Subcutaneous abdominal adipose tissue (tissue), 5 donors: ENCODE measurements at regions not wholly inside any gene's neighbourhood (a gene's known extent, or its start where the extent isn't known, plus 50 kb on each side); places are given as distances from the start of the nearest gene placed in this dataset.

Experiments
- H3K27ac ChIP-seq: one replicate; pipeline ENCODE4 v1.7.0; 2013; ENCODE audit warnings: low read depth, mild to moderate bottlenecking, inconsistent platforms, low read length, moderate library complexity
- H3K27me3 ChIP-seq, 5 donors: one replicate each; pipeline ENCODE4 v1.7.0; 2013; ENCODE audit warnings: low read length in 5 of 5, inconsistent platforms in 1 of 5; ENCODE audit not compliant: control insufficient read depth in 5 of 5, insufficient read depth in 4 of 5
- H3K36me3 ChIP-seq, 5 donors: one replicate each; pipeline ENCODE4 v1.7.0; 2013; ENCODE audit warnings: low read length in 5 of 5; ENCODE audit not compliant: control insufficient read depth in 5 of 5, insufficient read depth in 5 of 5
- H3K4me1 ChIP-seq, 5 donors: one replicate each; pipeline ENCODE4 v1.7.0; 2013; ENCODE audit warnings: low read length in 5 of 5, mild to moderate bottlenecking in 3 of 5, moderate library complexity in 1 of 5; ENCODE audit not compliant: control insufficient read depth in 5 of 5, insufficient read depth in 5 of 5
- H3K4me3 ChIP-seq, 5 donors: one replicate each; pipeline ENCODE4 v1.7.0; 2013; ENCODE audit warnings: low read length in 5 of 5, low read depth in 1 of 5
- H3K9ac ChIP-seq, 5 donors: one replicate each; pipeline ENCODE4 v1.7.0; 2013; ENCODE audit warnings: low read length in 5 of 5, mild to moderate bottlenecking in 4 of 5, moderate library complexity in 3 of 5
- H3K9me3 ChIP-seq, 5 donors: one replicate each; pipeline ENCODE4 v1.7.0; 2013; ENCODE audit warnings: low read length in 5 of 5; ENCODE audit not compliant: control insufficient read depth in 5 of 5
- donor health status: healthy.
- donor health status: healthy.
- donor health status: healthy.
- donor health status: healthy.
- donor health status: healthy.

- no peaks in the 10 kb centered on the region for H3K4me1 ChIP-seq
- peaks cover 0 to 6% (median 0%) of the 10 kb centered on the region in 5 donors for H3K27me3 ChIP-seq
- no peaks in the 10 kb centered on the region for H3K9me3 ChIP-seq
- no peak overlapping the region for H3K27ac ChIP-seq
- H3K36me3 ChIP-seq: no peaks in the 10 kb centered on the region
- no peak overlapping the region for H3K9ac ChIP-seq
- no peak overlapping the region for H3K4me3 ChIP-seq
These were observed 458.8 kb upstream of the MEX3C start for GRCh38 chr18:51656249-51656648.

GRCh38 chr18:51658436-51658835, 461.0 kb upstream of the MEX3C start:
- Histone ChIP-seq H3K4me1 (no peaks in the 10 kb centered on the region), H3K9me3 (no peaks in the 10 kb centered on the region), H3K4me3 (no peak overlapping the region), H3K27ac (no peak overlapping the region), H3K36me3 (no peaks in the 10 kb centered on the region), H3K27me3 (peaks cover 0 to 6% (median 0%) of the 10 kb centered on the region in 5 donors), H3K9ac (no peak overlapping the region)

- no peak overlapping the region for H3K9ac ChIP-seq
- H3K27me3 ChIP-seq: peaks cover 0 to 5% (median 0%) of the 10 kb centered on the region in 5 donors
- H3K36me3 ChIP-seq: no peaks in the 10 kb centered on the region
- no peak overlapping the region for H3K4me3 ChIP-seq
- H3K9me3 ChIP-seq: no peaks in the 10 kb centered on the region
- no peak overlapping the region for H3K27ac ChIP-seq
- no peaks in the 10 kb centered on the region for H3K4me1 ChIP-seq
These were observed 462.3 kb upstream of the MEX3C start for GRCh38 chr18:51659781-51660180.

DNA sequence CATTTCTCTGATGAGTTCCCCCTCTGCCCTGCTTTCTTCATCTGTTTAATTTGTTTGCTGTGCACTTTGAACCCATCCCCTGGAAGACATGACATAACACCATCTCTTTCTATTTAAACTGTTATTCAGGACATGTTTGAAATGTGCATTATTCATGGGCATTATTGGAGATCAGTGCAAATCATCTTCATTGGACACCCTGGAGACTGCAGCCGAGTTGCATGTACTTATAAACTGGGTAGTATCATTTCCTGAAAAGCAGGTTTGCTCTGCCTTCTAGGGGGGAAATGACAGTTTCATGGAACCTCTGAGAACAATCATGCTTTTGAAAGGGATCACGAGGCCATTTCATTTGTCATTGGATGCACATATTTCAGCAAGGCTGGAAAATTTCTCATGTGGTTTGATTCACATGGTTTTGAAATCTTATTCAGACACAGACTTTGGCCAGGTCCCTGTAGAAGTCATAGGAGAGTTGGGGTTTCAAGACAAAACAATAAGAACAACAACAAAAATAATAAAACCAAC, 462.8 kb upstream of the MEX3C start:
- Histone ChIP-seq H3K36me3 (no peaks in the 10 kb centered on the region), H3K9ac (no peak overlapping the region), H3K9me3 (no peaks in the 10 kb centered on the region), H3K4me1 (peaks cover 0 to 3% (median 0%) of the 10 kb centered on the region in 5 donors), H3K27me3 (peaks cover 0 to 3% (median 0%) of the 10 kb centered on the region in 5 donors), H3K4me3 (no peak overlapping the region), H3K27ac (no peak overlapping the region)

- Histone ChIP-seq H3K4me1 (peaks cover 0 to 5% (median 0%) of the 10 kb centered on the region in 5 donors), H3K9ac (no peak overlapping the region), H3K9me3 (no peaks in the 10 kb centered on the region), H3K27ac (no peak overlapping the region), H3K27me3 (peaks cover 0 to 16% (median 7%) of the 10 kb centered on the region in 5 donors), H3K36me3 (no peaks in the 10 kb centered on the region), H3K4me3 (no peak overlapping the region)
These were observed 466.8 kb upstream of the MEX3C start for GRCh38 chr18:51664236-51664635.

DNA sequence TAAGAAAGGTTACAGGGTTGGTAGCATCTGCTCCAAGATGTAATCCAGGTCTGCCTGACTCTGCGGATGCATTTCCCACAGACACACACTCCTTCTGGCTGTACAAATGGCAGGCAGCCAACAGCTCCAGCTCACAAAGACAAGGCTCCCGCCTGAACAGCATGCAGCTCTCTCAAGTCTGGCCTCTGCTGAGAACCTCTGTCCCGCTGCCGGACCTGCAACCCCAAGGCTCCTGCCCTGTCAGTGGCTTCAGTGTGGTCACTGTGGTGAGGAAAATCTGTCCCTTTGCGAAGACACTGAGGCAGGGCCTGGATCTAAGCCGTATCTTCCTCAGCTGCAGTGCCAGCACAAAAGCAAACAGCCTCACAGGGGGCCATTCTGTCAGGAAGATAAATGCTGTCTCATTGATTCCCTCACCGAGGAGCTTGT, 469.3 kb upstream of the MEX3C start:
- Histone ChIP-seq H3K9me3 (no peaks in the 10 kb centered on the region), H3K4me1 (peaks cover 0 to 5% (median 0%) of the 10 kb centered on the region in 5 donors), H3K36me3 (no peaks in the 10 kb centered on the region), H3K9ac (no peak overlapping the region), H3K4me3 (no peak overlapping the region), H3K27ac (no peak overlapping the region), H3K27me3 (peaks cover 0 to 16% (median 7%) of the 10 kb centered on the region in 5 donors)

GRCh38 chr18:51668101-51668500, 470.6 kb upstream of the MEX3C start:
- Histone ChIP-seq H3K36me3 (no peaks in the 10 kb centered on the region), H3K4me1 (peaks cover 0 to 5% (median 0%) of the 10 kb centered on the region in 5 donors), H3K9ac (no peak overlapping the region), H3K4me3 (no peak overlapping the region), H3K9me3 (no peaks in the 10 kb centered on the region), H3K27ac (no peak overlapping the region), H3K27me3 (peaks cover 0 to 16% (median 7%) of the 10 kb centered on the region in 5 donors)

GRCh38 chr18:51668607-51669006, 471.1 kb upstream of the MEX3C start:
- Histone ChIP-seq H3K4me1 (peaks cover 0 to 5% (median 0%) of the 10 kb centered on the region in 5 donors), H3K9ac (no peak overlapping the region), H3K27ac (no peak overlapping the region), H3K4me3 (no peak overlapping the region), H3K27me3 (peaks cover 0 to 16% (median 7%) of the 10 kb centered on the region in 5 donors), H3K9me3 (no peaks in the 10 kb centered on the region), H3K36me3 (no peaks in the 10 kb centered on the region)

- H3K9ac ChIP-seq: no peak overlapping the region
- no peak overlapping the region for H3K27ac ChIP-seq
- no peaks in the 10 kb centered on the region for H3K27me3 ChIP-seq
- H3K36me3 ChIP-seq: no peaks in the 10 kb centered on the region
- H3K4me3 ChIP-seq: no peak overlapping the region
- H3K4me1 ChIP-seq: no peaks in the 10 kb centered on the region
- H3K9me3 ChIP-seq: peaks cover 0 to 1% (median 0%) of the 10 kb centered on the region in 5 donors
These were observed 489.1 kb upstream of the MEX3C start for GRCh38 chr18:51686590-51686989.

DNA sequence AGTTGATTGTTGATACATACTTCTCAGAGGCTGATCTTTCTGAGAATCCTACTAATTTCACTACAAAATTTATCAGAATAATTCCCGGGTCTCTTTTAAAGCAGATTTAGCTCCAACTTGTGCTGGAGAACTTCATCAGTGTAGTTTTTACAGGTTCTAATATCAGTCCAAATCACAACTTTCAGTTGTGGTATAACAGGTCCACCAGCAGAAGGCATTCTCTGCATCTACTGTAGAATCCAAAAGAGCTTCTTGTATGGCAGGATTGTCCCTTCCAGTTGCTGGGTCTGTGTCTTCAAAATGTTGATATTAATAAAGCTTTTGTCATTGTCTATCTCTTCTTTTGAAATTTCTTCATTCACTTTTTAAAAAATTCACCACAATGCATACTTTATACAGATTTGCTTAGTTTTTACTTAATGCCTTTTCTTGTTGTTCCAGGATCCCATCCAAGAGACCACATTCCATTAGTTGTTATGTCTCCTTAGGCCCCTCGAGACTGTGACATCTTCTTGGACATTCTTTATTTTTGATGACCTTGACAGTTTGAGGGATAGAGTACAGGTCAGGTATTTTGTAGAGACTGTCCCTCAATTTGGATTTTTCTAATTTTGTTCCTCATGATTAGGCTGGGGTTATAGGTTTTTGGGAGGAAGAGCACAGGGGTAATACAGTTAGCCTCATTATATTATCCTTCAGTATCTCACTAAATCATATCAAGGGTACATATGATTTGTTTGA, 490.5 kb upstream of the MEX3C start:
- H3K4me3 ChIP-seq: no peak overlapping the region
- H3K4me1 ChIP-seq: no peaks in the 10 kb centered on the region
- H3K36me3 ChIP-seq: no peaks in the 10 kb centered on the region
- no peaks in the 10 kb centered on the region for H3K9me3 ChIP-seq
- no peak overlapping the region for H3K27ac ChIP-seq
- no peaks in the 10 kb centered on the region for H3K27me3 ChIP-seq
- no peak overlapping the region for H3K9ac ChIP-seq
